Activated CD4-positive, alpha-beta T cell treated with anti-CD3 and anti-CD28 coated beads, Interleukin-2, amount 10 ng/mL, durations not matched to agents 7 days and 5 days (primary cell): ENCODE measurements at regions not wholly inside any gene's neighbourhood (a gene's known extent, or its start where the extent isn't known, plus 50 kb on each side); places are given as distances from the start of the nearest gene placed in this dataset.

Experiments
- CTCF ChIA-PET: fragments of 350-600 bp; sonication (Branson Sonifier 250); formaldehyde crosslinking; loops from one replicate; lab custom pipeline; 2021; ENCODE audit warnings: antibody characterized with exemption; lab: Charles Lee
- POLR2A ChIA-PET: fragments of 350-600 bp; sonication (Branson Sonifier 250); formaldehyde crosslinking; loops from one replicate; lab custom pipeline; 2021; ENCODE audit warnings: antibody characterized with exemption; lab: Charles Lee
- DNase-seq: peaks from one replicate; pipeline ENCODE4 v3.0.0-alpha.2; 2020
- H3K27ac Mint-ChIP-seq: one replicate; pipeline ENCODE4 v1.8.0; 2021; ENCODE audit warnings: mild to moderate bottlenecking, moderate library complexity, mixed read lengths
- H3K27me3 Mint-ChIP-seq: one replicate; pipeline ENCODE4 v1.8.0; 2021; ENCODE audit warnings: mixed read lengths
- H3K36me3 Mint-ChIP-seq: one replicate; pipeline ENCODE4 v1.8.0; 2021; ENCODE audit warnings: low read depth, mixed read lengths
- H3K4me1 Mint-ChIP-seq: one replicate; pipeline ENCODE4 v1.8.0; 2021; ENCODE audit warnings: mixed read lengths
- H3K4me3 Mint-ChIP-seq: one replicate; pipeline ENCODE4 v1.8.0; 2021; ENCODE audit warnings: mild to moderate bottlenecking, moderate library complexity, mixed read lengths
- H3K9me3 Mint-ChIP-seq: one replicate; pipeline ENCODE4 v1.8.0; 2021; ENCODE audit warnings: mixed read lengths

- POLR2A ChIA-PET, result no interaction called here
- no peak overlapping the region for H3K27ac Mint-ChIP-seq
- H3K9me3 Mint-ChIP-seq, result no peaks in the 10 kb centered on the region
- H3K27me3 Mint-ChIP-seq, result no peaks in the 10 kb centered on the region
- H3K36me3 Mint-ChIP-seq, result no peaks in the 10 kb centered on the region
- no peak for DNase-seq
- CTCF ChIA-PET, result no interaction called here
- no peaks in the 10 kb centered on the region for H3K4me1 Mint-ChIP-seq
- H3K4me3 Mint-ChIP-seq, result no peak overlapping the region
Observed at GRCh38 chr10:120744040-120744439, 107.1 kb upstream of the WDR11 start.

- ChIA-PET POLR2A (no interaction called here), CTCF (no interaction called here)
Observed at GRCh38 chr10:120746001-120746777, 105.0 kb upstream of the WDR11 start.

DNA sequence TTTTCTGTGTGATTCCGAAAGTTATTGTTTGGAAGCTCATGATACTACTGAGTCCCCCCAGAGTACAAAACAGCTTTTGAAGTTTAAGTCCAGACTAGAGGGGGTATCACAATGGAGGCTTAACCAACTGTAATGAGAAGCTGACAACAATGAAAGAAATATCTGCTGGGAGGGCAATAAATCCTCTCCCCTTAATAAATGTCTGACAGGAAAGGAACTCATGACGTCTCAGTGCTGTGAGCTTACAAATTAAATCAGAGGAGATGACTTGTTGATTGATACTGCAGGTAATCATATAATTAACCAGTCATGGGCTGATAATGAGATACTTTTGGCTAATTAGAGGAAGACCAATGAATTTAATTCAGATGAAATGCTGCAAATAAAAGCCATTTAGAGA, 102.6 kb upstream of the WDR11 start:
- Mint-ChIP-seq H3K4me1 (no peaks in the 10 kb centered on the region), H3K27me3 (peaks cover 14% of the 10 kb centered on the region), H3K36me3 (no peaks in the 10 kb centered on the region), H3K27ac (no peak overlapping the region), H3K4me3 (no peak overlapping the region), H3K9me3 (no peaks in the 10 kb centered on the region)
- no peak for DNase-seq
- ChIA-PET POLR2A (no interaction called here), CTCF (interaction anchor here (0.6 to 1.3 kb wide), 2 partner anchors 10 to 428 kb away, joined by 3 to 4 read pairs; no protein-coding TSS in a partner anchor)

More at GRCh38 chr10:120746001-120746777, 105.0 kb upstream of the WDR11 start:
- Mint-ChIP-seq H3K4me1 (no peaks in the 10 kb centered on the region), H3K4me3 (no peak overlapping the region), H3K27ac (no peak overlapping the region), H3K9me3 (no peaks in the 10 kb centered on the region), H3K36me3 (no peaks in the 10 kb centered on the region), H3K27me3 (peaks cover 7% of the 10 kb centered on the region)
- no peak for DNase-seq

- POLR2A ChIA-PET, result no interaction called here
- Mint-ChIP-seq H3K4me1 (no peaks in the 10 kb centered on the region), H3K4me3 (no peak overlapping the region), H3K9me3 (no peaks in the 10 kb centered on the region), H3K36me3 (no peaks in the 10 kb centered on the region), H3K27me3 (peaks cover 14% of the 10 kb centered on the region), H3K27ac (no peak overlapping the region)
- CTCF ChIA-PET, result no interaction called here
- DNase-seq, result no peak
Observed at GRCh38 chr10:120749072-120749471, 102.1 kb upstream of the WDR11 start.

DNA sequence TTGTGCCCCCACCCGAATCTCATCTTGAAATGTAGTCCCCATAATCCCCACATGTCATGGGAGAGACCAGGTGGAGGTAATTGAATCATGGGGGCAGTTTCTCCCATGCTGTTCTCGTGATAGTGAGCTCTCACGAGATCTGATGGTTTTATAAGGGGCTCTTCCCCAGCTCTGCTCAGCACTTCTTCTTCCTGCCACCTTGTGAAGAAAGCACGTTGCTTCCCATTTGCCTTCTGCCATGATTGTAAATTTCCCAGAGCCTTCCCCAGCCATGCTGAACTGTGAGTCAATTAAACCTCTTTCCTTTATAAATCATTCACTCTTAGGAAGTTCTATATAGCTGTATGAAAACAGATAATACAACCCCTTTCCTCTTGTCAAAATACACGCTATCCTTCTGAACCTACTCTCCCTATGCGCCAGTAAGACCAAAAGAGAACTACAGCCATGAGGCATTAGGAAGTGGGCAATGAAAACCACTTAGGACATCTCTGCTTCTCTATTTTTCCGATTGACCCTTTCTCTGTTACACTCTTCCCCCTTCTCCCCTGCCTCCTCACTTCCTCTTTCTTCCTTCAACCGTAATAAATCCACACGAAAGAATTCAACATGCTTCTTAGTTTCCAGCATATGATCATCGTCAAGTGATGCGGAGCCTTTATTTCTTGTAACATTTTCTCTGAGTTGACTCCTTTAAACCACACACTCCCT, 101.2 kb upstream of the WDR11 start:
- peaks cover 14% of the 10 kb centered on the region for H3K27me3 Mint-ChIP-seq
- H3K9me3 Mint-ChIP-seq, result no peaks in the 10 kb centered on the region
- ChIA-PET POLR2A (no interaction called here), CTCF (no interaction called here)
- H3K4me1 Mint-ChIP-seq, result no peaks in the 10 kb centered on the region
- H3K36me3 Mint-ChIP-seq, result no peaks in the 10 kb centered on the region
- H3K27ac Mint-ChIP-seq, result no peak overlapping the region
- no peak overlapping the region for H3K4me3 Mint-ChIP-seq
- DNase-seq, result no peak

DNA sequence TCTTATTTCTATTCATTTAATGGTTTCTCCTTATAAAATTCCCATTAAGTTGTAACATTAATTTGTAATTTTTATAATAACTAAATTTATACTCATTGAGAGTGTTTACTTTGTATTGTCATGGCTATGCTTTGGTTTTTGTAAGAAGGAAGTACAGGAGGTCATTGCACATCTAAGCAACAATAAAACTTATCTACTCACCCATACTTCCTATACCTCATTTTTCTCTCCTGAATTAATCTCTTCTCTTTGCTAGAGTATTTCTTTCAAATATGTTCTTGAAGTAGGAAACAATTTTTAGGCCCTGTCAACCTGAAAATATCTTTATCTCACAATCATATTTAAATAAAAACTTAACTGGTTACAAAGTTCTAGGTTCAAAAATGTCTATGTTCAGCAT, 95.4 kb upstream of the WDR11 start:
- DNase-seq, result no peak
- no peak overlapping the region for H3K4me3 Mint-ChIP-seq
- CTCF ChIA-PET, result no interaction called here

GRCh38 chr10:120760253-120760652, 90.9 kb upstream of the WDR11 start:
- ChIA-PET CTCF (no interaction called here), POLR2A (no interaction called here)
- Mint-ChIP-seq H3K4me1 (no peaks in the 10 kb centered on the region), H3K36me3 (no peaks in the 10 kb centered on the region), H3K27me3 (no peaks in the 10 kb centered on the region), H3K27ac (no peak overlapping the region), H3K4me3 (no peak overlapping the region), H3K9me3 (no peaks in the 10 kb centered on the region)
- DNase-seq, result no peak

More for the DNA sequence above, 95.4 kb upstream of the WDR11 start:
- Mint-ChIP-seq H3K4me1 (no peaks in the 10 kb centered on the region), H3K27ac (no peak overlapping the region), H3K36me3 (no peaks in the 10 kb centered on the region), H3K27me3 (peaks cover 8% of the 10 kb centered on the region), H3K9me3 (no peaks in the 10 kb centered on the region)
- POLR2A ChIA-PET, result no interaction called here

DNA sequence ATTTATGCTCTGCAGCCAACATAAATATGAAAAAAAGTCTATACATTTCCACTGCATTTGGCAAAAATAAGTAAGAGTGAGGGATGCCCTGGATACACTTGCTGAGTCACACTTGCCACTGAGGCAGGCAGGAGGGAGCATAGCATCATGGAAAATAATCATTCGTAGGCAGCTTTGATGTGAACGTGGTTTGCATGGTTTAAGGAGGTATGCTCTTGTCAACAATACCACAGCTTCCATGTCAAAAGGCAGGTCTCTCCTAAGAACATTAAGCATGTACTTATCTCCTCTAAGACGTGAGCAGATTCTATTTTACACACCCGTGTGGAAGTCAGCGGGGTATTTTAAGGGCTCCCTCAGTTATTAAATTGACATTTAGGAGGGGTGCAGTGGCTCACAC, 89.2 kb upstream of the WDR11 start:
- Mint-ChIP-seq H3K9me3 (no peaks in the 10 kb centered on the region), H3K27me3 (no peaks in the 10 kb centered on the region), H3K36me3 (no peaks in the 10 kb centered on the region), H3K27ac (no peak overlapping the region), H3K4me1 (no peaks in the 10 kb centered on the region), H3K4me3 (no peak overlapping the region)
- no peak for DNase-seq
- CTCF ChIA-PET, result no interaction called here
- POLR2A ChIA-PET, result no interaction called here

DNA sequence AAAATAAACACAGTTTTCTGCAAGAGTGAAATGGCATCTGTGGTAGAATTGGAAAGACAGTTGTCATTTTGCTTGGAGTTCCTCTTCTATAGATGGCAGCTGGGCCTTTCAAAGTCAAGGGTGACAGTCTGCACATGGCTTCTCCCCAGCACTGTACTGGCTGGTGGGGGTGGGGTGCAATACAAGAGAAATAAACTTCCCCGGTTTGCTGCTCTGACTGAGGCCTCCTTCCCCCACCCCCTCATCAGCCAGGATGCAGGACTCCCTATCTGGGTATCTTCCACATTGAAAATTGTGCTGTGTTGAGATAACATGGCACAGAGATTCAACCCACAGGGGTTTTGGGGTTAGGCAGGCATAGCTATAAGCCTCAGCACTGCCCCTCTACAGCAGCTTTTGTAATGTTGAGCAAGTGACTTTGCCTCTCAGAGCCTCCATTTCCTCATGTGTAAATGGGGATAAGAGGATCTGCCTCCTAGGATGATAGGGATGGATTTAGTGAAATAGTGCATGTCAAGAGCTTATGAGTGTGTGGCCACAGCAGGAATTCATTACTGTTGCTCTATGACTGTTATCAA, 85.8 kb upstream of the WDR11 start:
- no peak overlapping the region for H3K4me3 Mint-ChIP-seq
- DNase-seq, result no peak
- H3K27ac Mint-ChIP-seq, result no peak overlapping the region
- no peaks in the 10 kb centered on the region for H3K36me3 Mint-ChIP-seq
- H3K4me1 Mint-ChIP-seq, result no peaks in the 10 kb centered on the region
- CTCF ChIA-PET, result interaction anchor here (1.2 kb wide), 1 partner anchor 13 kb away, joined by 4 read pairs; no protein-coding TSS in a partner anchor
- no peaks in the 10 kb centered on the region for H3K9me3 Mint-ChIP-seq
- POLR2A ChIA-PET, result no interaction called here
- no peaks in the 10 kb centered on the region for H3K27me3 Mint-ChIP-seq

GRCh38 chr10:120768227-120768626, 82.9 kb upstream of the WDR11 start:
- Mint-ChIP-seq H3K27me3 (no peaks in the 10 kb centered on the region), H3K4me1 (no peaks in the 10 kb centered on the region), H3K27ac (no peak overlapping the region), H3K4me3 (no peak overlapping the region), H3K36me3 (no peaks in the 10 kb centered on the region), H3K9me3 (no peaks in the 10 kb centered on the region)
- ChIA-PET POLR2A (no interaction called here), CTCF (interaction anchor here (1.0 to 1.5 kb wide), 3 partner anchors 10 to 29 kb away, joined by 3 read pairs; no protein-coding TSS in a partner anchor)
- DNase-seq, result no peak

DNA sequence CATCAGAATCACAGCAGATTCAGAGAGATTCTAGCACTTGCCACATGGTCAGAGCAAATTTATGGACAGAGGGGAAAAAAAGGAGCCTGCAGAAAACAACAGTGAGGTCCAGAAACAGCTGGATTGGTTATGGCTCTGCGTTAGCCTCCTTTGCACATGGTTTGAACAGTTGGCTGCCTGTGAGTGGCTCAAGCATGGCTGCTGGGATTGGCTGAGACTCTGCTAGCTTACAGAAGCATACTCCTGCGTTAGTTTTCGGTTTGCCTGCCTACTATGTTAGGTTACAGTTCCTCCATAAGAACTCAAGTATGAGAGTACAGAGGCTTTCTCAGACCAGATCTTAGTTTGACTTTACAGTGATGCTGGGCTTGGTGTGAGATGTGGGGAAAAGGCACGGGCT, 80.7 kb upstream of the WDR11 start:
- Mint-ChIP-seq H3K27ac (no peak overlapping the region), H3K4me3 (no peak overlapping the region), H3K27me3 (no peaks in the 10 kb centered on the region), H3K4me1 (no peaks in the 10 kb centered on the region), H3K9me3 (no peaks in the 10 kb centered on the region), H3K36me3 (no peaks in the 10 kb centered on the region)
- no peak for DNase-seq
- ChIA-PET POLR2A (interaction anchor here (0.7 kb wide), 1 partner anchor 33 kb away, joined by 3 read pairs; no protein-coding TSS in a partner anchor), CTCF (no interaction called here)

- ChIA-PET CTCF (interaction anchor here (1.0 kb wide), 2 partner anchors 10 to 590 kb away, joined by 3 read pairs; no protein-coding TSS in a partner anchor), POLR2A (no interaction called here)
- Mint-ChIP-seq H3K27ac (no peak overlapping the region), H3K9me3 (no peaks in the 10 kb centered on the region), H3K27me3 (no peaks in the 10 kb centered on the region), H3K4me3 (no peak overlapping the region), H3K4me1 (no peaks in the 10 kb centered on the region), H3K36me3 (no peaks in the 10 kb centered on the region)
- no peak for DNase-seq
Observed at GRCh38 chr10:120776442-120776841, 74.7 kb upstream of the WDR11 start.

DNA sequence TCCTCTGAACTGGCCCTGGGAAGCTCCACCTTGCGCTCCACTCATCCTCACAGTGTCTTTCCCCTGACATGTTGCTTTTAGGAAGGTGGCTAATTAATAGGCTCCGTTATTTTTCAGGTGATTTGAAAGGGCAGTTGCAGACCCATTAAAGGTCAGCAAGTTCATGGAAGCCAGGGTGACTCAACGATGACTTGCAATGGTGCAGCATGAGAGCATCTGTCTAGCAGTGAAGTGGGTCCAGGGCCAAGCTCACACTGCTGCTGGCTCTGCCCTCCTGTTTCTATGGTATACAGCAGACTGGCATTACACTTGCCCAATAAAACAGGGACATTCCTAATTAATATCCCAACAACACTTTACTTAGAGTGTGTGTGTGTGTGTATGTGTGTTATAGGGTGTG, 68.8 kb upstream of the WDR11 start:
- ChIA-PET POLR2A (no interaction called here), CTCF (no interaction called here)
- H3K27me3 Mint-ChIP-seq, result no peaks in the 10 kb centered on the region
- no peak for DNase-seq
- H3K27ac Mint-ChIP-seq, result no peak overlapping the region
- H3K9me3 Mint-ChIP-seq, result no peaks in the 10 kb centered on the region
- H3K4me3 Mint-ChIP-seq, result no peak overlapping the region
- H3K36me3 Mint-ChIP-seq, result no peaks in the 10 kb centered on the region
- H3K4me1 Mint-ChIP-seq, result no peaks in the 10 kb centered on the region
